KG1 (cell line): ENCODE measurements at regions not wholly inside any gene's neighbourhood (a gene's known extent, or its start where the extent isn't known, plus 50 kb on each side); places are given as distances from the start of the nearest gene placed in this dataset.

ENCODE experiments used
- DNase-seq: peaks from one replicate; lab custom pipeline; 2025; lab: John Stamatoyannopoulos, UW

DNA sequence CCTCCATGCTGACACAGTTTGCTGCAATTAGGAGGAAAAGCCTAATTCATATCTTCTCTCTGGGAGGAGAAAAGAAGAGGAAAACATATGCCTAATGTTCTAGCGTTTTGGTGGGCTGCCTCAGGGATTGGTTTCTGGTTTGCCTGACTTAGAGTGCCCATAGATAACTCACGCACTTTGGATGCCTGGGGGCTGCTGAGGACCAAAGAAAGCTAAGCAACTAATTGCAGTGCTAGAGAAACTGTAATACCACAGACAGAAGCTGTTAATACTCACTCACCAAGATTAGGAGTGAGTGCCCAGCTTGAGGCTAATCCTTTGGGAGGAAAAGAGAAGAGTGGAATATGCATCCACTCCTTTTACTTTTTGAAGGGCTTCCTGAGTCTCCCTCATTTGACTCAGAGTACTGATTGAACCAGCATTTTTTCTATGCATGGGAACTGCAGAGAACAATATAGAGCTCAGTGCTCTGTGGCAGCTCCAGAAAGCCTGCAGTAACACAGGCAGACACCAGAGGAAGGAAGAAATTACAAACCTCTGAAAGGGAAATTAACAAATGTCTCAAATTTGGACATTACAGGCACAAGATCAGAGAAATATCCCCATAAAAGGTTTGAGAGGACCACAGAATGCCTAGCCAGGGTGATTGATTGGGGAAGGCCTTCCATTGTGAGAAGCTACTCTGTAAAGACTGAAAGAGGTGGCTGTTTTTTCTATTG is 666.4 kb downstream of the OLFM4 start:
- no peak for DNase-seq

DNA sequence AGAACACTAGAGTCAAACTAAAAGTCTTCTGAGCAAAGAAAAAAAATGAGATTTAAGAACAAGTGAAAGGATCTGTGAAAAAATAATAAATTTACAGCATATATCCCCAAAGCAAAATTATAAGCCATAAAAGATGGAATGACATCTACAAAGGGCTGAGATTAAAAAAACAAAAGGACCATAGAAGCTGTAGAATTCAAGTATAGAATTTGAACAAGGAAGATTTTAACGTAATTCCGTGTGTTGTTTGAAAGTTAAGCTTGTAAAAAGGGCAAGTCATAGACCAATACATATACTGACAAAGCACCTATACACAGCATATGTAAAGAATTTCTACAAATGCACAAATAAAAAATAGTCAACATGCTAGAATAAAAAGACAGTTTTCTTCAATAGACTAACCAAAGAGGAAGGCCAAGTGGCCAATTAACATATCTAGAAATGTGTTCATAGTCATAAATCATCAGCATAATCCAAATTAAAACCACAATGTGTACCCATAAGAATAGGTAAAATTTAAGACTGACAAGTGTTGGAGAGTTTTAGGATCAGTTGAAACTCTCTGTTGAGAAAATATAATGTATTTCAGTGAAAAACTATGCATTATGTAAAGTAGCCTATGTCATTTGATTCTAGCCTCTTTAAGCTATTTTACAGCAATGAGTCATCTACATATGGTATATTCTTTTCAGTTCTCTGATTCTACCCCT is 674.9 kb downstream of the OLFM4 start:
- no peak for DNase-seq

DNA sequence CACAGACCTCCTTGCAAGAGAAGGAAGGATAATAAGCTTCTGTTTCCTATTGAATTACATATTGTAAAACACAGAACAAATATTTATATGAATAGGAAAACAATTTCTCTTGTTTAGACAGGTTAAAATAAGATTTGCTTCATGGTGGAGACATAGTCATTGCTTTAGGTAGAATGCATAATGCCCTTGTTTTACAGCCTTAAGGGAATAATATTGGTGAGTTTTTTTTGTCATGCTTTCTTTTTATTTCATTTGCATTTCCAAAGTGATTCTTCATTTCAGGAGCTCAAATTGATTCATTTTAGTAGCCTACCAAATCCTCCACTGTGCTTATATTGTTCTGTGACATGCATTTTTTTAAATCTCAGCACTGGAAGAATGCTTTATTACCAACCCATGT is 690.7 kb downstream of the OLFM4 start:
- DNase-seq, result no peak

DNA sequence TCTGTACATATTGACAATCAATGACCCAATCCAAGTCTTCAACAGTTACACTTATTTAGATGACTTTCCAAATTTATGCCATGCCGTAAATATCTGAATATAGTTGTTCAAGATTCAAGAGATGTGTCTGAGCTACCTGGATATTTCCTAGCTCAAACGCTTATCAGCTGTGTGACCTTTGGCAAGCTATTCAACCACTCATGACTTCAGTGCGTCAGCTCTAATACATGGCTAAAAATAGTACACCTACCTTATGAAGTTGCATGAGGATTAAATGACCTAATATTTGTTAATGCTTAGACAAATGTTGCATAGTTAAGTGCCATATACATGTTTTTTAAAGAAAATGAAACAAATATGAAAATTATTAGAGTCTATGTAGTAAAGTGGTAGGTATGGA is 704.1 kb downstream of the OLFM4 start:
- DNase-seq, result no peak

DNA sequence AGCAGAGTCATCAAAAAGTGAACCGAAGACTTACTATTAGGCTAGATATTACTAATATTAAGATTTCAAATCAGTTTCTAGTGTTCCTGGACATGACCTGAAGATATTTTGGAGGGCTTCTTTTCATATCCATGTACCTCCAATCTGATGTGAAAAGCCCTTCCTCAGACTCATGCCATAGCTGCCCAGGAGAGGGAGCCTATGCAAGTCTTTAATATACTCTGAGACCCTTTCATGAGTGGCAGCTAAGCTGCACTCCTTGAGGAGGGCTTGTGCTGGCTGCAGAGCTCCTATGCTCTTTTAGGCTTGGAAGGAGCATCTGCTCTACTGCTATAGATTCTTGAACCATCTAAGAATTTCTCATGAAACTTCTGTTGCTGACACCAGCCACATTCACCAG is 715.3 kb downstream of the OLFM4 start:
- no peak for DNase-seq

DNA sequence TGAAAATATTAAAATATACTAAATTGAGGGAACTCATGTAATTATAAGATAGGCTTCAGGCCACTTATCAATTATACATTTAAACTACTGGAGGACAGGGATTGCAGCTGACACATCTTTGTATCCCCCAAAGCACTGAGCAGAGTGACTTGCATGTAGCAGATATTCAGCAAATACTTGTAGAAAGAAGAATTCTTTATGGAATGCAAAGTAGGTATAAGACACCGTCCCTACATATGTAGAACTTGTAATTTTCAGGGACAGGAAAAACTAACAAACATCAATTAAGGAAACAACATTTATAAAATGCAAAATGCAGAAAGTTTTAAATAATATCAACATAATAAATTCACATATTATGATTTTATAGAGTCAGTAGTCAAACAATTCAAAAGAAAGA is 719.2 kb downstream of the OLFM4 start:
- DNase-seq, result no peak

DNA sequence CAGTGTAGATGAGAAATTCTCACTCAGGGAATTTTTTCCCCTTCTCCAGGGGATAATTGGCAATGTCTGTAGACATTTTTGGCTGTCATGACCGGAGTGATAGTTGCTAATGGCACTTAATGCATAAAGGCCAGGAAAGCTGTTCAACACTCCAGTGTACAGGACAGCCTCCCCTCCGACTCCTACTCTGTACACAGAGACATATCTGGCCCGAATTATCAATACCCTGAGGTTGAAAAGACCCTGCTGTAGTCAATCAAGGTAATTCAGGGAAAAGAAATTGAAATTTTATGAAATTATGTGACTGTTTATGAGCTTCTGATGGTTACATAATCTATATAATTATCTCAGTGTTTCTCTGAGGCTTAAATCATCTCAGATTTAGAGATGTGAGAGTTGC is 720.7 kb downstream of the OLFM4 start:
- DNase-seq, result no peak

DNA sequence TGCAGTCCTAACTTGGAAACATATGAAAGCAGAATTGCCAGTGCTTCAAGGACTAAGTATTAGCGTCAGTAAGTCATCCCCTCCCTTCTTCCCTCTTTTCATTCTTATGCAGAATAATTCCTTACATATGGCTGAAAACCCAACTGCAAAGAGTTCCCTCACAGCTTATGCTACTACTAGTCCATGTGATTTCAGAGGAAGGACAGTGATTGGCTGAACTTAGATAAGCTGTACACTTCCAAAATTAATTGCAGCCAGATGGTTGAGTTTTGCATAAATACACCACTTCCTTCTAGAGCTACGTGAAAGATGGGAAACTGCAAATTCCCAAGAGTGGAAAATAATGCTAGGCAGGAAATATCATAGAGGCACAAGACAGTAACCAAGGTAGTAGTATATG is 730.4 kb downstream of the OLFM4 start:
- DNase-seq, result no peak

DNA sequence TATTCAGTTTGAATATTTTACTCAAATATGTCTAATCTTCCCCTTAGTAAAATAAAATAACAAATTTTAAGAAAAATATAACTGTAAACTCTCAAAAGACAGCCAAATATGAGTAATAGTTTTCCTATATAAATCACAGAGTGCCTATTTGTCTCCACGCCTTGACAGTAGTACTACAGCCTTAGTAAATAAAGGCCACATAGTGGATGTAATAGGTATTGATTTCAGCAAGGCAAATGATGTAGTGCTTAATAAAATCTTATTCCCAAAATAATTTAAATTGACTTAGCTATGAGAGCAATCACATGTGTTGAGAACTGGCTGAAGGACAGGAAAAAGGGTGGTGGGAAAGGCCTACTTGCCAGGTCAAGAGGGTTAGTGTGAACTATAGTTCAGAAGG is 747.2 kb downstream of the OLFM4 start:
- DNase-seq, result no peak

DNA sequence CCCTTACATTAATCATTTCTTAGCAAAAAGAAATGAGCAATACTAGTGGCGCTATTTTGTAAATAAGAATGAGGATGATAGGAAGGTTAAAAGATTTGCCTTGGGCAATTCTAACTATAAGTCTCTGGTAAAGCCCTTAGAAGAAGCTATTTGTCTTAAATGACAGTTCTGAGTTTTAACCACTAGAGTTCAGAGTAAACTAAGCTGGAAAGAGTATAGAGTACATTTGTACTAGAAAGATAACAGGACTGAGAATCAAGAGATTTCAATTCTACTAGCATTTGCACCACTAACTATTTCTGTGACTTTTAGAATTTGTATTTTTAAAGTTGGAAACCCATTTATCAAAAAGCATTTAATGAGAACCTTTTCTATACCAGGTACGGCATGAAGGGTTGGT is 750.3 kb downstream of the OLFM4 start:
- no peak for DNase-seq

DNA sequence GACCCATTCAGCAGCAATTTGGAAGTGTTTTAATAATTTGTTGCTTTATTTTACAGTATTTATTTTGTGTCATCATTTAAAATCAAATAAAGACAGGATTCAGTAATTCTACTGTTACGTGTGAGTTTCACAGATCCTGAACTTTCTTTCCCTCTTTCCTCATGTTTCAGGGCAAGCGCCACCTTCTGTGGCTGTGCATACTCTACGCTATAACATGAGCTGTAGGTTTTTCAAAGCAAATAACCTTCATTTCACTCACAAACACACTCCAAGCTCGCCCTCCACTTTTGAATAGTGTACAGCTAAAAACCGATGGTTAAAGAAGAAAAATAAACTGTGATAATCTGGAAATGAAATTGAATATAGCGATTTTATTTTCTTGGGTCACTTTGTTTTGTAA is 753.3 kb downstream of the OLFM4 start:
- DNase-seq, result no peak

DNA sequence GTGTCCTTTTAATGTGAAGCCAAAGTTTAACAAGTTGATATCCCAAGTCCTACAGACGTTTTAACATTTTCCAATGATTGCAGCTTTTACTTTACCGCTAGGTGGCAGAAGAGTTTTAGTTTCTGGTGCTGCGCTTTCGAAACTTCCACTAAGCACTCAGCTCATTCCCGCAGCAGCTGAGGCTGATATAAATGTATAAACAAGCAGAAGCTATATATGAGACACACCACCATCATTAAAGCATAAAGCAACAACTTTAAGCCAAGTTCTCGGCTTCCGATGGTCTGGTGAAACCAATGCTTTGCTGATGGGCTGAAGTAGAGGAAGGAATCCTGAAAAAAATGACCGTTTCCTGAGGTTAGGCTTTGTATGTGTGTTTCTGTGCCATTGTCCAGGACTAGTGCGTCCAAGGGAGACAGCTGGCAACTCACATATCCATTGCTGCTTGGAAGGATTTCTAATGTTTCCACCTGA is 753.9 kb downstream of the OLFM4 start:
- peak; percentile 27 for DNase-seq

DNA sequence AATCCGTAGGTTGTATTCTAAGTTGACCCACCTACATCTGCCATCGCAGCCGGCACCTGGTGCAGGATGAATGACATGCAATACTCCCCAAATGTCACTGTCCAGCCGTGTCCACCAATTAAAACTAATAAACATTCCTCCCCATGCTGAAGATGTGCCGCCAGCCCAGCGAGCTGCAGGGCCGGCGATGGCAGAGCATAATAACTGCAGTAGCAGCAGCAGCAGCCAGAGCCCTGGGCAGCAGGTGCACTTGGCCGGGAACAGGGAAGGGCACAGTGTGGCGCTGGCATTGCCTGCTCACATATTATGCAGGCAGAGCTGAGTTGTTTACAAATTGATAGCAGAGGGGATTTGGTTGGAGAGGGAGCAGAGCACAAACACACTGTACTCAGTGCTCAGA is 754.9 kb downstream of the OLFM4 start:
- no peak for DNase-seq

DNA sequence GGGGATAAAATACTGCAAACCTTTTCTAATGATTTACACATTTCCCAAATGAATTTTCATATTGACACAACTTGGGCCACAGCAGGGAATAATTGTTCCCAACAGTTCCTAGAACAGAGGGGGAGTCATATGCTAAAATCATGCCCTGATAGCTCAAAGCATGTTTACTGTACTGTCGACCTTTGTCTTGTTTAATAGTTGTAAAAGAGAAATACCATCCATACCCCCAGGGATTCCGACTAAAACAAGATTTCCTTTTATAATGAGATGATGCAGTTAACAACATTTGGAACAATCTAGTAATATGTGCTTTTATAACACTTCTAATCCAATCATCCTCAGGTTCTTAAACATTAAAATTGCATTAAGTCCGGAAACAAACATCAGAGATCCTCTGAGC is 759.7 kb downstream of the OLFM4 start:
- DNase-seq, result no peak

DNA sequence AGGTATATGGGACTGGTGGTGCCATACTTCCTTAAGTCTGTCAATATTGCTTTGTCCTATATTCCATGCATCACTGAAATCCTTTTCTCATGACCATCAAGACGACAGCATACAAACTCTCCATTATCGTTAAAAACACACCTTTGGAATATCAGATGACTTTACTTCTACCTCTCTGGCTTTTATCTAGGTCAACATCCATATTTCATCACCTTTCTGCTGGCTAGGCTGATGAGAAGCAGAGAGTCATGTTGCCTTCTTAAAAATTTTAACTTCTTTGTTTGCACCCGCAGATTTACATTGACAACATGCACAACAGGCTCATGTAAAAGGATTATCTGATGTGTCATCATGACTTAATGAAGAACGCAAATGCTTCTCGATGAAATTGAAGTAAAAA is 771.4 kb downstream of the OLFM4 start:
- no peak for DNase-seq

DNA sequence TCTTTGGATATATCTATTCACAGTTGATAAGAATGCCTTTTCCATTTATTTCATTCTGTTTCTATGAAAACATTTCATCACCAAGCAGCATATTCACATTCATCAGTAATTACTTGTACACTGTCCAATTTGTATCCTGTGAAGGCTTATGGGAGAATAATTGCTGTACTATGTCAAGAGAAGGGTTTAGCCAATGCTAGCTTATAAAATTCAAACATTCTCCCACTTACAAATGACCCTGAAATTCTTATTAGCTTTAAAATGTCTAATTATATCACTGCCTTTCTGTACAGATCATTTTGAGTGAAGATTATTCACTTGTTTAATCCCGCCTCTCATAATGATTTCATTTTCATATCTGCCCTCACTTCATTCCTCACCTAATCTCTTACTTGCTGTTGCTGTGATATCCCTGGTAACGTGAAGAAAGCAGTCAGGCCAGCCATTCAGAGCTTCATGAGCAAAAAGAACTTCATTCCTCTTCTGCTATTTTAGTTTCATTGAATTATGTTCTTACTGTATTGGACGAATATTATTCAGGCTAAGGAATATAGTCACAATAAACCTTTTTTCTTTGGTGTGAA is 778.7 kb downstream of the OLFM4 start:
- DNase-seq, result no peak

DNA sequence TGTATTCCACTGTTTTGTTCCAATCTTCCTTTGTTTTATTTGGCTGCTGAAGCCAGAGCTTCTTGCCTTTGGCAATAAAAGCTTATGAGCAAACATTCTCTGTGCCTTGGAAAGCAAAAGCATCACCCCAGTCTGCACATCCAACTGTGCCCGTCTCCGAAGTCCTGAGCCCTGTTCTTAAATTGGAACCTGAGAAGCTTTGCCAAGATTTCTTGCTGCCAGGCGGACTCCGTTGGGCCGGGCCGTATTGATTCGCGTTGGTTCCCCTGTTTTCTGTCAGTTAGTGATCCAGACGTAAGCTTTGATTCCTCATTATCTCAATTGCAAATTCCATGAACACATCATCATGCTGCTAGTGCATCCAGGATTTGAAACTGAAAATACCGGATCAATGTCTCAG is 793.0 kb downstream of the OLFM4 start:
- no peak for DNase-seq

DNA sequence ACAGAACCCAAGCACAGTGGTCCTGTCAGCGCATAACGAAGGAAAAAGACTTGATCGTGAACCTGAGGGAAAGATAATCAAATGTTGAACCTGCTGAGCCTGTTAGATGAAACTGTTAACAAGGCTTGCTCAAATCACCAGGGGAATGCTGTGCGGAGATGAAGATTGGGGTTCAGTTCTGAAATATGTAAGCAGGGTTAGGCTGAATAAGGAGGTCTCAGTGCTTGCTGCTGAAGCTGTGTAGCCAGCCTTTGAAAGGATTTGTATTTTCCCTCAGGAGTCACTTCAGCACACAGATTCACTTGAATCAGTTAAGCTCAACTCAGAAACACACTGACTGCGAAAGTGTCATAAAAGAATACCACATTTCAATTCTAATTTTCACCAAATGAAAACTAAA is 793.5 kb downstream of the OLFM4 start:
- DNase-seq, result no peak

DNA sequence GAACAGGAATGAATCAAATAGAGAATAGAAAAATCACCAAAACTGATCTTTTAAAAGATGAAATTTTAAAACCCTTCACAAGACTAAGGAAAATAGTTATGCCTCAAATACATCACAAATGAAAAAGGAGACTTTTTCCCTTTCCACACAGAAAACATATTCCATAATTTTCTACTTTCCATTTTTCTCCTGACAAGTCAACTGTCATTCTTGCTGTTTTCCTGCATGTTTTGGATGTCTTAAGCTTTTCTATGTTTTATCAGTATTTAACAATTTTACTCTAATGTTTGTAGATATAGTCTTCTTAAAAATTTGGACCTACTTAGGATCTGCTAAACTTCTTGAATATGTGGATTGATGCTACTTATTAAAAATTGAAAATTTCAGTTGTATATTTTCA is 810.8 kb downstream of the OLFM4 start:
- DNase-seq, result no peak

DNA sequence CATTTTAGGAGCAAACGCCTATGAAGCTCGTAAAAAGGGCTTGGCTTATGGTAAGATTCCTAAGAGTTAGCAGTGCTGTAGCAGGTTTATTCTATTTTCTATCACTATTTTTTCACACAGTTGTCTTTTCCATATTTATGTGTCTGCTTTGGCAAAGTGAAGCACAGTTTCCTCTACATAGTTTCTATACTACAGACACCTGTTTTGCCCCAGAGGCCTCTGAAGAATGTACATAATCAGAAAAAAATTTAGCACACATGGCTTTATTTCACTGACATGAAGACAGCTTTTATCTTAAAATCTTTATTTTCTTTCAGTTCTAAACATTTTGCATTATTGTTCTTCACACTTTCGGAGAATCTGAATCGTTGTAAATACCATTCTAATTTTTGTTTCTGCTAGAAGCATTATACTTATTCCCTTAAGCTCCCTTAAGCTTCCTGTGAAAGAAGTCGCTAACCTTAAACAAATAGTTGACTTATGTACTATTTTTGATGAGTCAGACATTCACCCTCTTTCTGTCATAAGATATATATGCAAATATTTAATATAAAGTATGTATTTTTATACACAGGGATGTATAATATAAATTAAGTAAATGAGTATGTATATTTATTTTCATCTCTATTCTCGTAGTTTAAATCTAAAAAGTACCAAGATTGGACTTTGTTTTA is 816.0 kb downstream of the OLFM4 start:
- no peak for DNase-seq

DNA sequence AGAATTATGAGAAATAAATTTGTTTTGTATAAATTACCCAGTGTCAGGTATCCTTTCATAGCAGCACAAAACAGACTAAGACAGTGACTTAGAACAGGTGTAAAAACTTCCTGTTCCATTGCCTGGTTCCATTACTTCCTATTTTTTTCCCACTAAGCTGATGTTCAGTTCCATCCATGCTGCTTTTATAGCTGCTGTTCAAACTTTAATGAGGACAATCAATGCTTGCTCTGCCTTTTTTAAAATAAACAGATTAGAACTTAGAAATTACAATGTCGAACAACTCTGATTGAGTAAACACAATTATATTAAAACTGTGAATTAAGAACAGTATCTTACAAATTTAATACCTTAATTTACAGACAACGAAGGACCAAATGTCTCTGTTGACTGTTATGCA is 818.9 kb downstream of the OLFM4 start:
- DNase-seq, result no peak

DNA sequence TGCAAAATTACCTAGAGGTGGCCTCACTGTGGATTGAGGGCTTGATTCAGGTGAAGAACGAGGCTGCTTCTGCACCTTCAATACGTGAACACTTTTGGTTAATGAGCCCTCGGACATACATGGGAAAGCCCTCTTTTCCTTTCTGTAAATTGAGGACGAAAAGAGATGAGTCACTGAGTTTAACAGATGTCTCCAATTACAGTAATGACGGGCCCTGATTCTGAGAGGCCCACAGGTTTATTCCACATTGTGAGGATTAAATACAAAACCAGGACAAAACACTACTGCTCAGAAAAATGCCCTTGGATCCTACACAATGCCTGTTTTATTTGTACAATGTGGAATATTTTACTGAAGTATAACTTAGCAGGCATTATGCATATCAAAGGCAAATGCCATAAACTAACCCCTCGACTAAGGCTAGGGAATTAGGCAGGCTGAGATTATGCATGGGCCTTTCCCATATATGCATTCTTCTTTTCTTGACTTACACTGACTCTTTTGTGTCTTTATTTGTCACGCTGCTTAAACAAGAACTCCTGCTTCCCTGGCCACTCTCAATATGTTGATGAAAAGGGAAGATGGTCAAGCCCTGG is 819.9 kb downstream of the OLFM4 start:
- no peak for DNase-seq

DNA sequence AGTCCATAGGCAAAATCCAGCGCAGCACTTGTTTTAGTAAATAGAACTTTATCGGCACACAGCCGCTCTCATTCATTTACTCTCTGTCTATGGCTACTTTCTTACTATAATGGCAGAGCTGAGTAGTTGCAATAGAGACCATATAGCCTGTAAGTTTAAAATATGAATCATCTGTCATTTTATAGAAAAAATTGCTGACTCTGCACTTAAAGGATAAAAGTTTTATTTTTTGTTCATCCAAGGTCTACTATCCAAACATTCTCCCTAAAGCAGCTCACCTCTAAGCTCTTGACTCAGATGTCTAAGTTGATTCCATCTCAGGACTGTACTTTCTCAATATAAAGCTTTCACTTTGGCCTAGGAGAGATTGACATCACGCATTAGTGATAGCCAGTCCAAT is 825.7 kb downstream of the OLFM4 start:
- DNase-seq, result no peak
